Right lobe of liver (tissue), 4 donors: ENCODE measurements at regions not wholly inside any gene's neighbourhood (a gene's known extent, or its start where the extent isn't known, plus 50 kb on each side); places are given as distances from the start of the nearest gene placed in this dataset.

ENCODE experiments used
- CTCF ChIP-seq, 4 donors: fragments of 200-600 bp in 3 of 4; fragments of 450-650 bp in 1 of 4; IDR thresholded peaks; one replicate each; pipeline versions ENCODE4 v1.5.1 to v1.8.0; 2016 to 2022; ENCODE audit warnings: antibody characterized with exemption in 4 of 4, mild to moderate bottlenecking in 2 of 4
- POLR2A ChIP-seq: fragments of 450-650 bp; IDR thresholded peaks from one replicate; pipeline ENCODE4 v1.6.1; 2017; ENCODE audit warnings: antibody characterized with exemption, mild to moderate bottlenecking
- donor health status: DM: no; HTN: no; CAD: no.
- donor health status: DM: no; HTN: no; CAD: no.
- donor health status: DM: no; HTN: yes; CAD: no.

- TF ChIP-seq POLR2A (no peak), CTCF (IDR thresholded peaks at IDR 0.05) (no peak)
These were observed 86.6 kb upstream of the S1PR1 start for GRCh38 chr1:101150266-101150665.
